ENCODE measurements at regions not wholly inside any gene's neighbourhood (a gene's known extent, or its start where the extent isn't known, plus 50 kb on each side); places are given as distances from the start of the nearest gene placed in this dataset.

GRCh38 chr5:29113516-29113915 is 2075.1 kb upstream of the CDH9 start:
- Mint-ChIP-seq H3K36me3 (ENCODE audit: low read depth) (no peaks in the 10 kb centered on the region), H3K4me3 (no peak overlapping the region), H3K27me3 (no peaks in the 10 kb centered on the region), H3K9me3 (peaks cover 12% of the 10 kb centered on the region), H3K4me1 (ENCODE audit: low read depth) (no peaks in the 10 kb centered on the region), H3K27ac (no peak overlapping the region)
- TF ChIP-seq CTCF (IDR thresholded peaks at IDR 0.05), result no peak
- DNase-seq, result no peak
- no peak for ATAC-seq
- CTCF ChIA-PET, result no interaction called here
- intact Hi-C loops (cut with micrococcal nuclease), result no loop called here
- POLR2A ChIA-PET, result no interaction called here

GRCh38 chr5:29099585-29099984 is 2061.2 kb upstream of the CDH9 start:
- no peak for TF ChIP-seq CTCF (IDR thresholded peaks at IDR 0.05)
- H3K27me3 Mint-ChIP-seq, result no peaks in the 10 kb centered on the region
- intact Hi-C loops (cut with micrococcal nuclease), result no loop called here
- DNase-seq (no peak), ATAC-seq (no peak)
- H3K4me3 Mint-ChIP-seq, result no peak overlapping the region
- no peaks in the 10 kb centered on the region for H3K36me3 Mint-ChIP-seq (ENCODE audit: low read depth)
- peaks cover 9% of the 10 kb centered on the region for H3K9me3 Mint-ChIP-seq
- no peaks in the 10 kb centered on the region for H3K4me1 Mint-ChIP-seq (ENCODE audit: low read depth)
- no peak overlapping the region for H3K27ac Mint-ChIP-seq
- ChIA-PET POLR2A (no interaction called here), CTCF (no interaction called here)

- no peak for ATAC-seq
- POLR2A ChIA-PET, result no interaction called here
- peaks cover 22% of the 10 kb centered on the region for H3K9me3 Mint-ChIP-seq
- no peak overlapping the region for H3K4me3 Mint-ChIP-seq
- H3K27ac Mint-ChIP-seq, result no peak overlapping the region
- no peaks in the 10 kb centered on the region for H3K4me1 Mint-ChIP-seq (ENCODE audit: low read depth)
- H3K36me3 Mint-ChIP-seq (ENCODE audit: low read depth), result no peaks in the 10 kb centered on the region
- CTCF ChIA-PET, result no interaction called here
- no peak for DNase-seq
- intact Hi-C loops (cut with micrococcal nuclease), result no loop called here
- no peaks in the 10 kb centered on the region for H3K27me3 Mint-ChIP-seq
- TF ChIP-seq CTCF (IDR thresholded peaks at IDR 0.05), result no peak
Measured at GRCh38 chr5:29089591-29090130, 2051.3 kb upstream of the CDH9 start.

GRCh38 chr5:29085142-29085541 is 2046.8 kb upstream of the CDH9 start:
- Mint-ChIP-seq H3K9me3 (peaks cover 24% of the 10 kb centered on the region), H3K4me3 (no peak overlapping the region), H3K27ac (no peak overlapping the region), H3K36me3 (ENCODE audit: low read depth) (no peaks in the 10 kb centered on the region), H3K27me3 (no peaks in the 10 kb centered on the region), H3K4me1 (ENCODE audit: low read depth) (no peaks in the 10 kb centered on the region)
- ChIA-PET CTCF (no interaction called here), POLR2A (no interaction called here)
- DNase-seq (no peak), ATAC-seq (no peak)
- intact Hi-C loops (cut with micrococcal nuclease), result no loop called here
- TF ChIP-seq CTCF (IDR thresholded peaks at IDR 0.05), result no peak

GRCh38 chr5:29079771-29080170 is 2041.4 kb upstream of the CDH9 start:
- POLR2A ChIA-PET, result no interaction called here
- no peak for TF ChIP-seq CTCF (IDR thresholded peaks at IDR 0.05)
- no peak for ATAC-seq
- Mint-ChIP-seq H3K4me1 (ENCODE audit: low read depth) (no peaks in the 10 kb centered on the region), H3K36me3 (ENCODE audit: low read depth) (no peaks in the 10 kb centered on the region), H3K27ac (no peak overlapping the region), H3K27me3 (no peaks in the 10 kb centered on the region), H3K4me3 (no peak overlapping the region), H3K9me3 (peaks cover 21% of the 10 kb centered on the region)
- CTCF ChIA-PET, result no interaction called here
- intact Hi-C loops (cut with micrococcal nuclease), result no loop called here
- no peak for DNase-seq
